Heart left ventricle (tissue), 13 donors: ENCODE measurements at regions not wholly inside any gene's neighbourhood (a gene's known extent, or its start where the extent isn't known, plus 50 kb on each side); places are given as distances from the start of the nearest gene placed in this dataset.

ENCODE experiments used
- POLR2A ChIP-seq, 2 donors: fragments of 450-650 bp; IDR thresholded peaks; one replicate each; pipeline ENCODE4 v1.6.1; 2017; ENCODE audit warnings: antibody characterized with exemption in 2 of 2, mild to moderate bottlenecking in 2 of 2, moderate library complexity in 2 of 2
- TF ChIP-seq, protein P1 (sequence below), 12 donors: fragments of 200-600 bp; sonication (generic) in 4 of 12; IDR thresholded peaks; one replicate each; pipeline versions ENCODE4 v1.5.0 to v1.8.0; 2018 to 2022; ENCODE audit warnings: antibody characterized with exemption in 12 of 12, mild to moderate bottlenecking in 5 of 12
- donor health status: ischemic (EF 13 %, LVEDD 7.1; RV severe dilation, severe dysfunction).
- donor health status: DM: no; HTN: yes; CAD: no.
- donor health status: DM: no; HTN: no; CAD: no.
- donor health status: ischemic (EF 25% LVEDD 6.9; RV normal size, moderate dysfunction).
- donor health status: ischemic (EF 25% LVEDD 5.7; RV mildly dilated, moderate dysfunction).
- donor health status: ischemic (EF 35%, LVEDD 5.7; RV mildly dilated, moderate dysfunction).
- donor health status: nonischemic (EF 11% LVEDD 7.7; RV severe dilation, severe dysfunction).
- donor health status: DM: yes; HTN: yes; CAD: no.
- donor health status: PGD.
- donor health status: ischemic (EF 29% LVEDD 5.4; RV normal size, mild dysfunction).
- donor health status: nonischemic (EF 23%, LVEDD 6.1; RV moderate dilation, normal function).

DNA sequence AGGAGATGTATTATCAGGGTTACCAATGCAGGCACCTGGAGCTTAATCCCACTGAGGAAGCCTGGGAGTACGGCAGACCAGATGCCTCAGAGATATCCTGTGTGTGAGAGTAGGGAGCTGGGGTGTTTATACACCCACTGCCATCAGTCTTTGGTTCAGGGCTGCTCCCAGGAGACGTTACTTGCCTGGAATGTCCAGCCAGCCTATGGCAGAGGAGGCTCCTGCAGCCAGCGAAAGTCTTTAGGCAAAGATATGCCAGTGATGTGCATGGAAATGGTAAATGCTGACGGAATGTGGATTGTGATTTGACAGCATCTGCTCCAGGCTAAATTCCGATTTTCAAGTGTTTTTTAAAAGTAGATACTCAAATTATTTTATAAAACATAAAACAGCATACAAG lies 282.0 kb downstream of the BTBD3 start:
- TF ChIP-seq, protein P1, sequence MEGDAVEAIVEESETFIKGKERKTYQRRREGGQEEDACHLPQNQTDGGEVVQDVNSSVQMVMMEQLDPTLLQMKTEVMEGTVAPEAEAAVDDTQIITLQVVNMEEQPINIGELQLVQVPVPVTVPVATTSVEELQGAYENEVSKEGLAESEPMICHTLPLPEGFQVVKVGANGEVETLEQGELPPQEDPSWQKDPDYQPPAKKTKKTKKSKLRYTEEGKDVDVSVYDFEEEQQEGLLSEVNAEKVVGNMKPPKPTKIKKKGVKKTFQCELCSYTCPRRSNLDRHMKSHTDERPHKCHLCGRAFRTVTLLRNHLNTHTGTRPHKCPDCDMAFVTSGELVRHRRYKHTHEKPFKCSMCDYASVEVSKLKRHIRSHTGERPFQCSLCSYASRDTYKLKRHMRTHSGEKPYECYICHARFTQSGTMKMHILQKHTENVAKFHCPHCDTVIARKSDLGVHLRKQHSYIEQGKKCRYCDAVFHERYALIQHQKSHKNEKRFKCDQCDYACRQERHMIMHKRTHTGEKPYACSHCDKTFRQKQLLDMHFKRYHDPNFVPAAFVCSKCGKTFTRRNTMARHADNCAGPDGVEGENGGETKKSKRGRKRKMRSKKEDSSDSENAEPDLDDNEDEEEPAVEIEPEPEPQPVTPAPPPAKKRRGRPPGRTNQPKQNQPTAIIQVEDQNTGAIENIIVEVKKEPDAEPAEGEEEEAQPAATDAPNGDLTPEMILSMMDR (IDR thresholded peaks at IDR 0.05): no peak
- TF ChIP-seq POLR2A (IDR thresholded peaks at IDR 0.05): no peak
